OCI-LY3 (cell line): ENCODE measurements at regions not wholly inside any gene's neighbourhood (a gene's known extent, or its start where the extent isn't known, plus 50 kb on each side); places are given as distances from the start of the nearest gene placed in this dataset.

ENCODE experiments used
- H2AFZ ChIP-seq: fragments of 200-600, 300-600 bp; shearing (Covaris generic); 2 replicates; pipeline ENCODE4 v1.6.0; 2014; ENCODE audit warnings: antibody characterized with exemption, low read depth, low read length
- H3K27ac ChIP-seq: fragments of 200-600, 300-600 bp; sonication (generic); 2 replicates; pipeline ENCODE4 v1.5.1; 2014; ENCODE audit warnings: mild to moderate bottlenecking, low read length, moderate library complexity, mixed read lengths
- H3K27me3 ChIP-seq: fragments of 200-600, 300-600 bp; sonication (generic); 2 replicates; pipeline ENCODE4 v1.6.1; 2014; ENCODE audit warnings: low read depth, low read length, mixed read lengths
- H3K36me3 ChIP-seq: fragments of 200-600, 300-600 bp; sonication (generic); replicated peaks from 2 replicates; pipeline ENCODE3; 2014; ENCODE audit warnings: low read depth, low read length, mixed read lengths
- H3K4me1 ChIP-seq: fragments of 300-600, 200-600 bp; sonication (generic); 2 replicates; pipeline ENCODE4 v1.6.1; 2014; ENCODE audit warnings: low read length, mixed read lengths
- H3K4me2 ChIP-seq: fragments of 200-600, 300-600 bp; sonication (generic); 2 replicates; pipeline ENCODE4 v1.6.1; 2014; ENCODE audit warnings: low read length, mixed read lengths
- H3K4me3 ChIP-seq: fragments of 300-600, 200-600 bp; sonication (generic); 2 replicates; pipeline ENCODE4 v1.5.1; 2014; ENCODE audit warnings: antibody characterized with exemption, mild to moderate bottlenecking, low read length, moderate library complexity
- H3K79me2 ChIP-seq: fragments of 300-600, 200-600 bp; shearing (Covaris generic); 2 replicates; pipeline ENCODE4 v1.6.1; 2014; ENCODE audit warnings: mild to moderate bottlenecking, low read length, mixed read lengths
- H3K9ac ChIP-seq: fragments of 300-600, 200-600 bp; shearing (Covaris generic); 2 replicates; pipeline ENCODE4 v1.6.0; 2014; ENCODE audit warnings: mild to moderate bottlenecking, low read length, moderate library complexity
- H3K9me3 ChIP-seq: fragments of 200-600, 300-600 bp; shearing (Covaris generic); 2 replicates; pipeline ENCODE4 v1.6.1; 2014; ENCODE audit warnings: low read length, mixed read lengths; ENCODE audit not compliant: insufficient read depth
- H4K20me1 ChIP-seq: fragments of 200-600, 300-600 bp; sonication (generic); 2 replicates; pipeline ENCODE4 v1.6.1; 2016; ENCODE audit warnings: low read length, mixed read lengths; ENCODE audit not compliant: insufficient read depth
- EZH2phosphoT487 ChIP-seq: fragments of 200-600 bp; shearing (Covaris generic); IDR thresholded peaks from 2 replicates; pipeline ENCODE4 v1.6.1; 2018; ENCODE audit warnings: antibody characterized with exemption, mixed run types, low read depth
- TF ChIP-seq, protein P1 (sequence below): fragments of 200-600, 300-600 bp; sonication (generic); IDR thresholded peaks from 2 replicates; pipeline ENCODE4 v1.5.1; 2014; ENCODE audit warnings: antibody characterized with exemption, low read length, low read depth

DNA sequence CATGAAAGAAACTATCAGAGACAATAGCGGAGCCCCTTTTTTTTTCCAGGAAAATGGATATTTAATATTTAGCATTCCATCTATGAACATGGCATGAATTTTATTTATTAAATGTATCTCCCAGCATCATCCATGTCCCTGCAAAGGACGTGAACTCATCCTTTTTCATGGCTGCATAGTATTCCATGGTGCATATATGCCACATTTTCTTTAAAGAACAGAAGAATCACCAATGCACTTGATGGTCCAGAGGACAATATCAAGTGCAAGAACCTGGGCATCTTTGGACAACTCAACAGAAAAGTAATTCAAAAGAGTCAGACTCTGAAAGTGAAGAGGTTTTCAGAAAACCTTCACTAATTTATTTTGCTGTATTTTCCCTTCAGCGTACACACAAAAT, 133.0 kb upstream of the SLC7A14 start:
- H3K27ac ChIP-seq: no peak overlapping the region
- no peaks in the 10 kb centered on the region for H3K9me3 ChIP-seq
- no peak overlapping the region for H3K9ac ChIP-seq
- no peak overlapping the region for H2AFZ ChIP-seq
- no peaks in the 10 kb centered on the region for H3K36me3 ChIP-seq
- H3K4me3 ChIP-seq: no peak overlapping the region
- no peaks in the 10 kb centered on the region for H4K20me1 ChIP-seq
- no peak overlapping the region for H3K4me2 ChIP-seq
- H3K27me3 ChIP-seq: peaks cover 74% of the 10 kb centered on the region
- TF ChIP-seq, protein P1, sequence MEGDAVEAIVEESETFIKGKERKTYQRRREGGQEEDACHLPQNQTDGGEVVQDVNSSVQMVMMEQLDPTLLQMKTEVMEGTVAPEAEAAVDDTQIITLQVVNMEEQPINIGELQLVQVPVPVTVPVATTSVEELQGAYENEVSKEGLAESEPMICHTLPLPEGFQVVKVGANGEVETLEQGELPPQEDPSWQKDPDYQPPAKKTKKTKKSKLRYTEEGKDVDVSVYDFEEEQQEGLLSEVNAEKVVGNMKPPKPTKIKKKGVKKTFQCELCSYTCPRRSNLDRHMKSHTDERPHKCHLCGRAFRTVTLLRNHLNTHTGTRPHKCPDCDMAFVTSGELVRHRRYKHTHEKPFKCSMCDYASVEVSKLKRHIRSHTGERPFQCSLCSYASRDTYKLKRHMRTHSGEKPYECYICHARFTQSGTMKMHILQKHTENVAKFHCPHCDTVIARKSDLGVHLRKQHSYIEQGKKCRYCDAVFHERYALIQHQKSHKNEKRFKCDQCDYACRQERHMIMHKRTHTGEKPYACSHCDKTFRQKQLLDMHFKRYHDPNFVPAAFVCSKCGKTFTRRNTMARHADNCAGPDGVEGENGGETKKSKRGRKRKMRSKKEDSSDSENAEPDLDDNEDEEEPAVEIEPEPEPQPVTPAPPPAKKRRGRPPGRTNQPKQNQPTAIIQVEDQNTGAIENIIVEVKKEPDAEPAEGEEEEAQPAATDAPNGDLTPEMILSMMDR: no peak
- TF ChIP-seq EZH2phosphoT487: no peak
- H3K4me1 ChIP-seq: no peaks in the 10 kb centered on the region
- no peaks in the 10 kb centered on the region for H3K79me2 ChIP-seq

DNA sequence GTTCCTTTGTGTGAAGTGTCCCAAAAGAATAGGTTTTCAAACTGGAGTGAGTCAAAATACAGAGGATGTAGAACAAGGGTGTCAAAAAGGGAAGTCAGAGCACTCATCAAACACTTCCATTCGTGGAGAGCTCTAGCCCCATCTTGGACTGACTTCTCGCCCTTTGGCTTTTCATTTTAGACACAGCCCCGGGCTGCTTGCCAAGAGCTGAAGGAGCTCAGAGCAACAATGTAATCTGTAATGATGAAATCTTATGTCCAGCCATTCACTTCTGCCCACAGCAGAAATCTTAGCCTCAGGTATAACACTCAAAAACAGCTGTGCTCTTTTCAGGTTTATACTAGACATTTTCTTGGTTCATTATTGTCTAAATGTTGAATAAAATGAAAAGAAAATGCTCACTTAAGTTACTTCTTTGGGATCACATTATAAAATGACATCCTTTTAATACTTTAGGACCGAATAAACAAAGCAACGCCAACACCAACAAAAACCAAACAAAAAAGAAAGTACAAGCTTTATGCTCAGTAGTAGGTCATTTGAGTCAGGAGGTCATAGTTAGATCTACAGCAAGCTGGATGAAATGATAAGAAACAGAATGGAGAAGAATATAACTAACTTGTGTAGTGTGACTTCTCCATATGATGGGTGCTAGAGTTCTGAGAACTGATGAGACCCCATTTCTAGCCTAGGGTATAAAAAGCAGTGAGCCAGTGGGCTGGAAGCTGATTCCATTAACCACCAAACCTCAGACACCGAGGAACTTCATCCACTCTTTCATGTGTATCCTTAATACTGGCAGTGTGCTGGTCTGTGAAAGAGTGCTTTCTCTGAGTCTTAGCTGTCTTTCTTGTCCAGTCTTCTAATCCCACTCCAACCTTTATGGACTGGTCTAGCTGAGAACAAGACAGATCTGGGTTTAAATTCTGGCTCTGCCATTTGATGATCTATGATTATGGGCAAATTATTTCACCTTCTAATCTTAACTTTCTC, 131.8 kb upstream of the SLC7A14 start:
- Histone ChIP-seq H3K27me3 (peaks cover 78% of the 10 kb centered on the region), H3K4me3 (no peak overlapping the region), H3K27ac (no peak overlapping the region), H3K9me3 (no peaks in the 10 kb centered on the region), H3K79me2 (no peaks in the 10 kb centered on the region), H2AFZ (no peak overlapping the region), H3K9ac (no peak overlapping the region), H3K36me3 (no peaks in the 10 kb centered on the region), H4K20me1 (no peaks in the 10 kb centered on the region), H3K4me1 (no peaks in the 10 kb centered on the region), H3K4me2 (no peak overlapping the region)
- TF ChIP-seq EZH2phosphoT487: no peak
- TF ChIP-seq, protein P1: no peak

DNA sequence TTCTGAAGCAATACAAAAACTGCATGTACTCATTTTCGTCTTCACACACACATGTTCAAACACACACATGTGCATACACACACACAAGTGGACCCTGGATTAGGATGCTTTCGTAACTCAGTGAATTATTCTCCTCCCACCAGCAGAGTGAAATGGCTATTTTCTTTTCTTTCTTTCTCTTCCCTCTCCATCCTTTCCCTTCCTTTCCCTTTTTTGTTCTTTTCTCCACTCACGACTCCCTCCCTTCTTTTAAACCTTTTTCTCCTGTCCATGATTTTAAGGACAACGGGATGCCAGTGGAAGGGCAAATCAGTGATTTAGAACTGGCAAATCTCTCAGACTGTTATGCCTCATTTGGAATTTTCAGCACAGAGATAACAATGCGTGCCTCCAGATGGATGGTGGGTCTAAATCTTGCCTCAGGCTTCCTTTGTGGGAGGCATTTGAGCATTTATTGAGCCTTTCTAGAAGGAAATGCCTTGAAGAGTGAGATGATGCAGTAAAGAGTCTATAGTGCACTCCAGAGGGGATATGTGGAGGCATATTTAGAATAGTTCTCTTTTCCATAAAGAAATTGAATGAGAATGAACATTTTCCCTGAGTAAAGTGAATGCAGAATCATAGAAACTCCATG, 130.4 kb upstream of the SLC7A14 start:
- H3K4me3 ChIP-seq: no peak overlapping the region
- no peak overlapping the region for H3K9ac ChIP-seq
- H4K20me1 ChIP-seq: no peaks in the 10 kb centered on the region
- H3K79me2 ChIP-seq: no peaks in the 10 kb centered on the region
- peaks cover 83% of the 10 kb centered on the region for H3K27me3 ChIP-seq
- H3K36me3 ChIP-seq: no peaks in the 10 kb centered on the region
- H3K4me2 ChIP-seq: no peak overlapping the region
- no peak overlapping the region for H2AFZ ChIP-seq
- TF ChIP-seq, protein P1: no peak
- H3K4me1 ChIP-seq: no peaks in the 10 kb centered on the region
- H3K27ac ChIP-seq: no peak overlapping the region
- H3K9me3 ChIP-seq: no peaks in the 10 kb centered on the region
